Neural cell (in vitro differentiated cells): ENCODE measurements at regions not wholly inside any gene's neighbourhood (a gene's known extent, or its start where the extent isn't known, plus 50 kb on each side); places are given as distances from the start of the nearest gene placed in this dataset.

ENCODE experiments used
- H2AFZ ChIP-seq: fragments of 200-600, 300-800 bp; sonication (generic), shearing (Covaris generic); 2 replicates; pipeline ENCODE4 v1.6.0; 2014; ENCODE audit warnings: low read depth, mild to moderate bottlenecking, antibody characterized with exemption, low read length, moderate library complexity
- H3F3A ChIP-seq: fragments of 200-600 bp; shearing (Covaris generic); 2 replicates; pipeline ENCODE4 v1.6.1; 2016; ENCODE audit warnings: mild to moderate bottlenecking, moderate library complexity, mixed read lengths, antibody characterized with exemption, low read length; ENCODE audit not compliant: insufficient read depth, poor library complexity, severe bottlenecking
- H3K27ac ChIP-seq: fragments of 200-600, 300-800 bp; sonication (generic), shearing (Covaris generic); 2 replicates; pipeline ENCODE4 v1.5.1; 2014; ENCODE audit warnings: mild to moderate bottlenecking, low read length, moderate library complexity
- H3K27me3 ChIP-seq: fragments of 300-800, 200-600 bp; sonication (generic), shearing (Covaris generic); 2 replicates; pipeline ENCODE4 v1.6.0; 2014; ENCODE audit warnings: mild to moderate bottlenecking, low read depth, low read length, moderate library complexity; ENCODE audit not compliant: insufficient read depth
- H3K36me3 ChIP-seq: fragments of 300-800, 200-600 bp; sonication (generic), shearing (Covaris generic); 2 replicates; pipeline ENCODE4 v1.5.1; 2014; ENCODE audit warnings: mild to moderate bottlenecking, antibody characterized with exemption, low read length, moderate library complexity; ENCODE audit not compliant: insufficient read depth
- H3K4me2 ChIP-seq: fragments of 300-800, 200-600 bp; sonication (generic), shearing (Covaris generic); 2 replicates; pipeline ENCODE4 v1.6.0; 2014; ENCODE audit warnings: mild to moderate bottlenecking, low read length
- H3K4me3 ChIP-seq: fragments of 300-800, 200-600 bp; sonication (generic), shearing (Covaris generic); 2 replicates; pipeline ENCODE4 v1.5.1; 2014; ENCODE audit warnings: mild to moderate bottlenecking, low read length, moderate library complexity
- H3K79me2 ChIP-seq: fragments of 200-600 bp; shearing (Covaris generic); replicated peaks from 2 replicates; pipeline ENCODE4 v1.6.0; 2014; ENCODE audit warnings: mild to moderate bottlenecking, low read length, moderate library complexity; ENCODE audit not compliant: insufficient read depth
- H3K9ac ChIP-seq: fragments of 300-800, 200-600 bp; sonication (generic), shearing (Covaris generic); 2 replicates; pipeline ENCODE4 v1.6.1; 2016; ENCODE audit warnings: mild to moderate bottlenecking, low read length, mixed read lengths
- H3K9me2 ChIP-seq: fragments of 200-600 bp; shearing (Covaris generic); 2 replicates; pipeline ENCODE4 v1.6.1; 2016; ENCODE audit warnings: mild to moderate bottlenecking, low read length, mixed read lengths; ENCODE audit not compliant: insufficient read depth
- H3K9me3 ChIP-seq: fragments of 200-600, 300-800 bp; sonication (generic), shearing (Covaris generic); 2 replicates; pipeline ENCODE4 v1.6.1; 2016; ENCODE audit warnings: mild to moderate bottlenecking, mixed run types, low read length, moderate library complexity, mixed read lengths
- H4K20me1 ChIP-seq: fragments of 200-600 bp; shearing (Covaris generic); 2 replicates; pipeline ENCODE4 v1.6.1; 2016; ENCODE audit warnings: mild to moderate bottlenecking, mixed run types; ENCODE audit not compliant: insufficient read depth
- EP300 ChIP-seq: fragments of 450-650 bp; conservative IDR thresholded peaks from 2 replicates; pipeline ENCODE4 v1.6.1; 2014; ENCODE audit warnings: antibody characterized with exemption, mild to moderate bottlenecking, moderate library complexity; ENCODE audit not compliant: poor library complexity, severe bottlenecking
- EZH2 ChIP-seq: fragments of 200-600, 300-800 bp; shearing (Covaris generic), sonication (generic); IDR thresholded peaks from 2 replicates; pipeline ENCODE4 v1.6.1; 2014; ENCODE audit warnings: antibody characterized with exemption, low read length, borderline replicate concordance, mild to moderate bottlenecking; ENCODE audit not compliant: insufficient read depth, poor library complexity, severe bottlenecking
- MXI1 ChIP-seq: fragments of 450-650 bp; conservative IDR thresholded peaks from 2 replicates; pipeline ENCODE4 v1.6.1; 2014; ENCODE audit warnings: antibody characterized with exemption, mild to moderate bottlenecking; ENCODE audit not compliant: poor library complexity, severe bottlenecking
- POLR2AphosphoS5 ChIP-seq: IDR thresholded peaks from 2 replicates; pipeline ENCODE4 v1.6.1; 2012
- RAD21 ChIP-seq: fragments of 450-650 bp; conservative IDR thresholded peaks from 2 replicates; pipeline ENCODE4 v1.6.1; 2014; ENCODE audit warnings: antibody characterized with exemption, mild to moderate bottlenecking, moderate library complexity
- REST ChIP-seq: IDR thresholded peaks from 2 replicates; pipeline ENCODE4 v1.6.1; 2012; ENCODE audit warnings: borderline replicate concordance
- SMC3 ChIP-seq: fragments of 450-650 bp; conservative IDR thresholded peaks from 2 replicates; pipeline ENCODE4 v1.6.1; 2014; ENCODE audit warnings: antibody characterized with exemption, mild to moderate bottlenecking, moderate library complexity; ENCODE audit not compliant: poor library complexity
- TAF1 ChIP-seq: IDR thresholded peaks from 2 replicates; pipeline ENCODE4 v1.6.1; 2012; ENCODE audit warnings: low read depth
- TF ChIP-seq, protein P1 (sequence below): fragments of 450-650 bp; IDR thresholded peaks from 2 replicates; pipeline ENCODE4 v1.5.1; 2014; ENCODE audit warnings: antibody characterized with exemption, mild to moderate bottlenecking, moderate library complexity; ENCODE audit not compliant: poor library complexity, severe bottlenecking

- H3K27me3 ChIP-seq = no peaks in the 10 kb centered on the region
- no peaks in the 10 kb centered on the region for H4K20me1 ChIP-seq
- H3F3A ChIP-seq = no peaks in the 10 kb centered on the region
These were observed 276.5 kb downstream of the PLPP3 start for GRCh38 chr1:56302878-56303277.

DNA sequence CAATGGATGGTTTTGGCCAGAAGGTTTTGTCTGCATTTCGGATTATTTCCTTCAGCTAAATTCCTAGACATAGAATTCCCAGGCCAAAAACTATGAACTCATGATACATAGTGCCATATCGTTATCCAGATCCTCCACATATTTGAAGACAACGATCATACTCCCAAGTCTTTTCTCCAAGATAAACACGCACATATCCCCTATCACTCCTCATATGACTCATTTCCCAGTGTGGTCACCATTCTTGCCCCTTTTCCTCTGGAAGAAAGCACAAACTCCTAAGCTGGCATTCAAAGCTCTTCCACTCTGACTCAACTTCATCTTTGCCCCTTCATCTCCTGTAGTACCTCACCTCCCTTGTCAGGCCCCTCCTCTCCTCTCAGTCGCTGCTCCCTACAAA lies 277.6 kb downstream of the PLPP3 start:
- no peak overlapping the region for H3K4me3 ChIP-seq
- no peak overlapping the region for H3K27ac ChIP-seq
- no peaks in the 10 kb centered on the region for H3K9me3 ChIP-seq
- TF ChIP-seq POLR2AphosphoS5 (no peak), MXI1 (no peak), SMC3 (no peak), RAD21 (no peak), TAF1 (no peak), EZH2 (no peak), REST (no peak), EP300 (no peak)
- TF ChIP-seq, protein P1, sequence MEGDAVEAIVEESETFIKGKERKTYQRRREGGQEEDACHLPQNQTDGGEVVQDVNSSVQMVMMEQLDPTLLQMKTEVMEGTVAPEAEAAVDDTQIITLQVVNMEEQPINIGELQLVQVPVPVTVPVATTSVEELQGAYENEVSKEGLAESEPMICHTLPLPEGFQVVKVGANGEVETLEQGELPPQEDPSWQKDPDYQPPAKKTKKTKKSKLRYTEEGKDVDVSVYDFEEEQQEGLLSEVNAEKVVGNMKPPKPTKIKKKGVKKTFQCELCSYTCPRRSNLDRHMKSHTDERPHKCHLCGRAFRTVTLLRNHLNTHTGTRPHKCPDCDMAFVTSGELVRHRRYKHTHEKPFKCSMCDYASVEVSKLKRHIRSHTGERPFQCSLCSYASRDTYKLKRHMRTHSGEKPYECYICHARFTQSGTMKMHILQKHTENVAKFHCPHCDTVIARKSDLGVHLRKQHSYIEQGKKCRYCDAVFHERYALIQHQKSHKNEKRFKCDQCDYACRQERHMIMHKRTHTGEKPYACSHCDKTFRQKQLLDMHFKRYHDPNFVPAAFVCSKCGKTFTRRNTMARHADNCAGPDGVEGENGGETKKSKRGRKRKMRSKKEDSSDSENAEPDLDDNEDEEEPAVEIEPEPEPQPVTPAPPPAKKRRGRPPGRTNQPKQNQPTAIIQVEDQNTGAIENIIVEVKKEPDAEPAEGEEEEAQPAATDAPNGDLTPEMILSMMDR = no peak
- no peak overlapping the region for H3K9ac ChIP-seq
- no peak overlapping the region for H2AFZ ChIP-seq
- no peaks in the 10 kb centered on the region for H3K27me3 ChIP-seq
- H3K79me2 ChIP-seq = no peaks in the 10 kb centered on the region
- no peaks in the 10 kb centered on the region for H4K20me1 ChIP-seq
- H3K4me2 ChIP-seq = no peak overlapping the region
- H3F3A ChIP-seq = no peaks in the 10 kb centered on the region
- H3K36me3 ChIP-seq = no peaks in the 10 kb centered on the region
- no peaks in the 10 kb centered on the region for H3K9me2 ChIP-seq

More at GRCh38 chr1:56302878-56303277, 276.5 kb downstream of the PLPP3 start:
- Histone ChIP-seq H3K79me2 (no peaks in the 10 kb centered on the region), H3K9ac (no peak overlapping the region), H2AFZ (no peak overlapping the region), H3K9me3 (no peaks in the 10 kb centered on the region), H3K9me2 (no peaks in the 10 kb centered on the region), H3K4me2 (no peak overlapping the region), H3K36me3 (no peaks in the 10 kb centered on the region), H3K4me3 (no peak overlapping the region), H3K27ac (no peak overlapping the region)
- TF ChIP-seq MXI1 = no peak
- TF ChIP-seq SMC3 = no peak
- TF ChIP-seq TAF1 = no peak
- no peak for TF ChIP-seq REST
- TF ChIP-seq EZH2 = no peak
- no peak for TF ChIP-seq EP300
- TF ChIP-seq, protein P1 = no peak
- no peak for TF ChIP-seq POLR2AphosphoS5
- no peak for TF ChIP-seq RAD21
